ENCODE measurements at regions not wholly inside any gene's neighbourhood (a gene's known extent, or its start where the extent isn't known, plus 50 kb on each side); places are given as distances from the start of the nearest gene placed in this dataset.

DNA sequence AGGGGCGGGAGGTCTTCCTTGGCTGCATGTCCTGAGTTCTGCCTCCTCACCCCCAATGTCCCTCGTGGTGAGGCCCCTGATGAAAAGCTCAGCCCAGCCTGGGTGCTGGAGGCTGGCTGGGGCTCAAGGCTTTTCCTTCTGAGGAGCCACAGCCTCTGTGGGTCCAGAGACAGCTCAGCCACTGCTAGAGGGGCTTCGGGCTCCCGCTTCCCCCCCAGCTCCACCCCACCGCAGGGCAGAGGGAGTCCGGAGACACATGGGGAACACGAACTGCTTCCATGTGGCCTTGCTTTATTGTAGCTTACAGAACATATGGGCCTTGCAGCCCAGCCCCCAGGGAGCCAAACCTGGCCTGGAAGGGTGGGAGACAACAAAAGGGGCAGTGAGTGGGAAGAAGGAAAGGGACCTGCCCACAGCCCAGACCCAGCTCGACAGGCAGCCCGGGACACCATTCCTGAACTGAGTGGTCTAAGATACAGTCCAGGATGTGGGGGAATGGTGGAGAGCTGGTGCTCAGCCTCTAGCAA lies 89.9 kb upstream of the NKX1-1 start:
- intact Hi-C loops (cut with DNase I; ENCODE audit: low total_unique reads) = no loop called here
- 69 to 86% methylated on average over 8 to 9 of the region's 9 CpGs for WGBS, 2 donors
- no peak for DNase-seq
- Histone ChIP-seq H3K36me3 (ENCODE audit: low read depth, missing control alignments) (no peaks in the 10 kb centered on the region), H3K4me1 (no peaks in the 10 kb centered on the region), H3K9me3 (no peaks in the 10 kb centered on the region), H3K4me3 (no peak overlapping the region), H3K27me3 (no peaks in the 10 kb centered on the region), H3K27ac (no peak overlapping the region)
- no peak for TF ChIP-seq POLR2A (IDR thresholded peaks at IDR 0.05)
- TF ChIP-seq, protein P1, sequence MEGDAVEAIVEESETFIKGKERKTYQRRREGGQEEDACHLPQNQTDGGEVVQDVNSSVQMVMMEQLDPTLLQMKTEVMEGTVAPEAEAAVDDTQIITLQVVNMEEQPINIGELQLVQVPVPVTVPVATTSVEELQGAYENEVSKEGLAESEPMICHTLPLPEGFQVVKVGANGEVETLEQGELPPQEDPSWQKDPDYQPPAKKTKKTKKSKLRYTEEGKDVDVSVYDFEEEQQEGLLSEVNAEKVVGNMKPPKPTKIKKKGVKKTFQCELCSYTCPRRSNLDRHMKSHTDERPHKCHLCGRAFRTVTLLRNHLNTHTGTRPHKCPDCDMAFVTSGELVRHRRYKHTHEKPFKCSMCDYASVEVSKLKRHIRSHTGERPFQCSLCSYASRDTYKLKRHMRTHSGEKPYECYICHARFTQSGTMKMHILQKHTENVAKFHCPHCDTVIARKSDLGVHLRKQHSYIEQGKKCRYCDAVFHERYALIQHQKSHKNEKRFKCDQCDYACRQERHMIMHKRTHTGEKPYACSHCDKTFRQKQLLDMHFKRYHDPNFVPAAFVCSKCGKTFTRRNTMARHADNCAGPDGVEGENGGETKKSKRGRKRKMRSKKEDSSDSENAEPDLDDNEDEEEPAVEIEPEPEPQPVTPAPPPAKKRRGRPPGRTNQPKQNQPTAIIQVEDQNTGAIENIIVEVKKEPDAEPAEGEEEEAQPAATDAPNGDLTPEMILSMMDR (IDR thresholded peaks at IDR 0.05) = no peak

DNA sequence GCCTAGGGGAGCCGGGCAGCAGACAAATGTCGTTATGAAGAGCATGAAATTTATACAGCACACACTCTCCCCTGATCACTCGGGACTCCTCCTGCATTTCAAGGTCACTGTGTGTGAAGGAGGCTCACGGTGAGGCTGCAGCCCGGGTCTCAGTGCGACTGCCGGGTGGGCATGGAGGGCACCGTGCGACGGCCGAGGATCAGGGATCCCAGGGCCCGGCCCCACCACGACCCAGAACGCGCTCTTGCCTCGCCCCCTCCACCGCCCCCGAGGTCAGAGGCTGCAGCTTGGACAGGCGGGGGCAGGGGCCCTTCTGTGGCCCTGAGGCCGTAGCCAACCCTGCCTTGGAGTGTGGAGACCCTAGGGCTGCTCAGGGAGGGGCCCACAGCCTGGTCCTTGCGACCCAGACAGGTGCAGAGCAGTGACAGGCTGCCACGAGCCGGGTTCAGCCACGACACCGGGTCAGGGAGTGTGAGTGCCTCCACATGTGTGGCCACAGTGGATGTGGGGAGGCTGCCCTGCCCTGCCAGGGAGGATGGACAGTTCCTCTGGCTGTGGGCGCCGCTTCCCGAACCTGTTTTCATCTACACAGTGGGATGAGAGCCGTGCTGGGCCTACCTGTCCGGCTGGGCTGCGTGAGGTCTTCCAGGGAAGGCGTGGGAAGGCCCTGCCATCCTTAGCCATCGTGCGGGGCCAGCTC lies 89.3 kb upstream of the NKX1-1 start:
- 53 to 66% methylated on average over 7 to 32 of the region's 34 CpGs for WGBS, 2 donors
- TF ChIP-seq, protein P1 (IDR thresholded peaks at IDR 0.05) = no peak
- TF ChIP-seq POLR2A (IDR thresholded peaks at IDR 0.05) = no peak
- Histone ChIP-seq H3K4me3 (no peak overlapping the region), H3K4me1 (no peaks in the 10 kb centered on the region), H3K36me3 (ENCODE audit: low read depth, missing control alignments) (no peaks in the 10 kb centered on the region), H3K9me3 (no peaks in the 10 kb centered on the region), H3K27me3 (no peaks in the 10 kb centered on the region), H3K27ac (no peak overlapping the region)
- intact Hi-C loops (cut with DNase I; ENCODE audit: low total_unique reads) = no loop called here
- DNase-seq = no peak

DNA sequence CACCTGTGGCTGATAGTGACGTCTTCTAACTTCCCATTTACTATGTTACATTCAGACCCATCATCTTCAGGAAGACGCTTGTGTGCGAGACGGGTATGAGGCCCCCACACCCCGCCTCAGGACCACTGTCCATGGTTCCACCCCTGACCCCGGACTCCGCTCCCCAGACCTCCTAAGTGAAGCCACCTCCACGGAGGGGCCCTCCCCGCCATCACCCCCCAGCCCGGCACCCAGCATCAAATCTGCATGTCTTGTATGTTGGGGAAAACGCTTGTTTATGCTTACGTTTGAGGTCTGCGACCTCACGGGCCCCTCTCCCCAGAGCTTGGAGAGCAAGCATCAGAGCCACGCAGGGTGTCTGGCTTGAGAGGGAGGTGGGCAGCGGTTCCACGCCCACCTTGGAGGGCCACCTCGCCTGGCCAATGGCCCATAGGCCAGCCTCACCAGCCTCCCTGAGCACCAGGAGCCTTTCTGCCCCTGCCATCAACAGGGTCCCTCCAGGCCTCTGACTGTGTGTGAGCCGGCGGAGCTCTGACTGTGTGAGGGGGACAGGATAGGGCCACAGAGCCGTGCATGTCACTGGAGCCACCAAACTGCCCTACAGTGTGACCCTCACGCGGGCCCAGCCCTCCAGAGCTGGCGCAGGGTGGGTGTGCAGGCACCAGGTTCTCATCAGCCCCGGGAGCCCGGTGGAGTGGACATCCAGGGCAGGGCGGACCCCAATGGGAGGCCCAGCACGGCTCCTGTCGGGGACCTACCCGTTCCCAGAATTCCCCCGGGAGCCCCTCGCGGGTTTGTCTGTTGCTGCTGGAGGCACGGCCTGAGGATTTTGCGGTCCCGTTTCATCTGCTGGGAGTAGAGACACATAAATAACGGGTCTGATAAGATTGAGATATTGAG lies 88.4 kb upstream of the NKX1-1 start:
- H3K27me3 ChIP-seq = no peaks in the 10 kb centered on the region
- H3K4me1 ChIP-seq = no peaks in the 10 kb centered on the region
- no peaks in the 10 kb centered on the region for H3K9me3 ChIP-seq
- no peaks in the 10 kb centered on the region for H3K36me3 ChIP-seq (ENCODE audit: low read depth, missing control alignments)
- H3K27ac ChIP-seq = no peak overlapping the region
- intact Hi-C loops (cut with DNase I; ENCODE audit: low total_unique reads) = no loop called here
- no peak for DNase-seq
- TF ChIP-seq, protein P1 (IDR thresholded peaks at IDR 0.05) = no peak
- no peak for TF ChIP-seq POLR2A (IDR thresholded peaks at IDR 0.05)
- no peak overlapping the region for H3K4me3 ChIP-seq
- WGBS, 2 donors = 70% methylated on average over 31 to 37 of the region's 37 CpGs

DNA sequence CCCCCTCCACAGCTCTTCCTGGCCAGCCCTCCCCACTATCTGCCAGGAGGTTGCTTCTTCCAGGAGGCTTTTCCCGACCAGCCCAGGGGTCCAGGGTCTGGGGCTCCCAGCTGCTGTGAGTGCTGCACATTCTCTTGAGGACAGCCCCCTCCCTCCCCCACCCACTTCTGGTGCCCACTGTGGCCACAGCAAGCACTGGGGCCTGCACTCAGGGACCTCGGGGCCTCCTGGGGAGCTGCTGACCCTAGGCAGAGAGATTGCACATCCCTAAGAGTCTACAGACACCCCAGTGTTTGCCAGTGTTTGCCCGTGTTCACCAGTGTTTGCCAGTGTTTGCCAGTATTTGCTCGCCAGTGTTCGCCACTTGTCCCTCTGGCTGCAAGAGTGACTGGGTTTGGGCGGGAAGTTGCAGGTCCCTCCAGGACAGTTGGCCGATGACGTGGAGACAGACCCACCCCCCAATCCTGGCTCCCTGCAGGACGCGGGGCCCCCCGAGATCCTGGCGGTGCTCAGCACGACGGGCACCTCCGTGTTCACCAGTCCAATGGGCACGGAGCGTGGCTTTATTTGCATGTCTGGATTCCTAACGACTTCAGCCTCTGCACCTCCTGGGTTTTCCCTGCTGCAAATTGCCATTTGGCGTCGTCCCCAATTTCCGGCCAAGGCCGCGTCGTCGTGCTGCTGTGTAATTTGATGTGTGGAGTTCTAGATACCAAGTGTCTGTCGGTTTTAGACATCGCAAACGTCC lies 87.5 kb upstream of the NKX1-1 start:
- WGBS, 2 donors = 70 to 77% methylated on average over 16 to 28 of the region's 28 CpGs
- no peak for DNase-seq
- intact Hi-C loops (cut with DNase I; ENCODE audit: low total_unique reads) = no loop called here

More for the DNA sequence above, 87.5 kb upstream of the NKX1-1 start:
- no peak overlapping the region for H3K27ac ChIP-seq
- no peaks in the 10 kb centered on the region for H3K36me3 ChIP-seq (ENCODE audit: low read depth, missing control alignments)
- H3K4me3 ChIP-seq = no peak overlapping the region
- no peaks in the 10 kb centered on the region for H3K27me3 ChIP-seq
- no peaks in the 10 kb centered on the region for H3K4me1 ChIP-seq
- H3K9me3 ChIP-seq = no peaks in the 10 kb centered on the region
- TF ChIP-seq POLR2A (IDR thresholded peaks at IDR 0.05) = no peak
- TF ChIP-seq, protein P1 (IDR thresholded peaks at IDR 0.05) = no peak

All from testis (tissue), 2 donors.